ENCODE measurements at regions not wholly inside any gene's neighbourhood (a gene's known extent, or its start where the extent isn't known, plus 50 kb on each side); places are given as distances from the start of the nearest gene placed in this dataset.

- Histone ChIP-seq H3K27me3 (ENCODE audit: insufficient read depth, low read length, poor library complexity) (no peaks in the 10 kb centered on the region), H2AFZ (ENCODE audit: low read depth, low read length) (no peak overlapping the region), H3K4me3 (ENCODE audit: low read depth in 1 of 2, low read length in 2 of 2) (no peak overlapping the region), H3K36me3 (ENCODE audit: insufficient read depth, low read length) (no peaks in the 10 kb centered on the region), H3K79me2 (ENCODE audit: insufficient read depth, low read length) (no peaks in the 10 kb centered on the region), H3K9me3 (ENCODE audit: insufficient read depth, low read length, severe bottlenecking) (no peaks in the 10 kb centered on the region), H3K4me1 (ENCODE audit: insufficient read depth, low read length) (no peaks in the 10 kb centered on the region), H3K4me2 (ENCODE audit: insufficient read depth, low read length) (no peak overlapping the region), H3K27ac (ENCODE audit: low read length) (no peak overlapping the region), H3K9ac (ENCODE audit: low read depth, low read length) (no peak overlapping the region), H4K20me1 (ENCODE audit: insufficient read depth, low read length) (no peaks in the 10 kb centered on the region)
- TF ChIP-seq, protein P1, sequence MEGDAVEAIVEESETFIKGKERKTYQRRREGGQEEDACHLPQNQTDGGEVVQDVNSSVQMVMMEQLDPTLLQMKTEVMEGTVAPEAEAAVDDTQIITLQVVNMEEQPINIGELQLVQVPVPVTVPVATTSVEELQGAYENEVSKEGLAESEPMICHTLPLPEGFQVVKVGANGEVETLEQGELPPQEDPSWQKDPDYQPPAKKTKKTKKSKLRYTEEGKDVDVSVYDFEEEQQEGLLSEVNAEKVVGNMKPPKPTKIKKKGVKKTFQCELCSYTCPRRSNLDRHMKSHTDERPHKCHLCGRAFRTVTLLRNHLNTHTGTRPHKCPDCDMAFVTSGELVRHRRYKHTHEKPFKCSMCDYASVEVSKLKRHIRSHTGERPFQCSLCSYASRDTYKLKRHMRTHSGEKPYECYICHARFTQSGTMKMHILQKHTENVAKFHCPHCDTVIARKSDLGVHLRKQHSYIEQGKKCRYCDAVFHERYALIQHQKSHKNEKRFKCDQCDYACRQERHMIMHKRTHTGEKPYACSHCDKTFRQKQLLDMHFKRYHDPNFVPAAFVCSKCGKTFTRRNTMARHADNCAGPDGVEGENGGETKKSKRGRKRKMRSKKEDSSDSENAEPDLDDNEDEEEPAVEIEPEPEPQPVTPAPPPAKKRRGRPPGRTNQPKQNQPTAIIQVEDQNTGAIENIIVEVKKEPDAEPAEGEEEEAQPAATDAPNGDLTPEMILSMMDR (IDR thresholded peaks at IDR 0.05; ENCODE audit: borderline replicate concordance, extremely low read depth, low read length, poor library complexity, severe bottlenecking): no peak
- no peak for TF ChIP-seq EZH2 (IDR thresholded peaks at IDR 0.05; ENCODE audit: borderline replicate concordance, low read depth, low read length, severe bottlenecking)
- ATAC-seq (ENCODE audit: insufficient read depth, low read depth) (no peak), DNase-seq (no peak)
Measured at GRCh38 chr3:95759614-95760301, 1054.6 kb upstream of the EPHA6 start.

- no peak overlapping the region for H3K27ac ChIP-seq (ENCODE audit: low read length)
- TF ChIP-seq, protein P1 (IDR thresholded peaks at IDR 0.05; ENCODE audit: borderline replicate concordance, extremely low read depth, low read length, poor library complexity, severe bottlenecking): no peak
- TF ChIP-seq EZH2 (IDR thresholded peaks at IDR 0.05; ENCODE audit: borderline replicate concordance, low read depth, low read length, severe bottlenecking): no peak
- ATAC-seq (ENCODE audit: insufficient read depth, low read depth) (no peak), DNase-seq (no peak)
- H4K20me1 ChIP-seq (ENCODE audit: insufficient read depth, low read length): no peaks in the 10 kb centered on the region
- no peaks in the 10 kb centered on the region for H3K4me1 ChIP-seq (ENCODE audit: insufficient read depth, low read length)
- no peak overlapping the region for H3K4me2 ChIP-seq (ENCODE audit: insufficient read depth, low read length)
- H3K27me3 ChIP-seq (ENCODE audit: insufficient read depth, low read length, poor library complexity): no peaks in the 10 kb centered on the region
- H3K79me2 ChIP-seq (ENCODE audit: insufficient read depth, low read length): no peaks in the 10 kb centered on the region
- no peak overlapping the region for H2AFZ ChIP-seq (ENCODE audit: low read depth, low read length)
- H3K9ac ChIP-seq (ENCODE audit: low read depth, low read length): no peak overlapping the region
- H3K9me3 ChIP-seq (ENCODE audit: insufficient read depth, low read length, severe bottlenecking): peaks cover 8% of the 10 kb centered on the region
- no peaks in the 10 kb centered on the region for H3K36me3 ChIP-seq (ENCODE audit: insufficient read depth, low read length)
- no peak overlapping the region for H3K4me3 ChIP-seq (ENCODE audit: low read depth in 1 of 2, low read length in 2 of 2)
Measured at GRCh38 chr3:95775486-95776094, 1038.8 kb upstream of the EPHA6 start.

DNA sequence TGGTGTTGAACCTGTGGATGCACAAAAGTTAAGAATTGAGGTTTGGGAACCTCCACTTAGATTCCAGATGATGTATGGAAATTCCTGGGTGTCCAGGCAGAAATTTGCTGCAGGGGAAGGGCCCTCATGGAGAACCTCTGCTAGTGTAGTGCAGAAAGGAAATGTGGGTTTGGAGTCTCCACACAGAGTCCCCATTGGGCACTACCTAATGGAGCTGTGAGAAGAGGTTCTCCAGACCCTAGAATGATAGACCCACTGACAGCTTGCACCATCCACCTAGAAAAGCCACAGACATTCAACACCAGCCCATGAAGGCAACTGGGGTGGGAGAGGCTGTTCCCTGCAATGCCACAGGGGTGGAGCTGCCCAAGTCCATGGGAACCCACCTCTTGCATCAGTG lies 1032.8 kb upstream of the EPHA6 start:
- Histone ChIP-seq H3K79me2 (ENCODE audit: insufficient read depth, low read length) (no peaks in the 10 kb centered on the region), H2AFZ (ENCODE audit: low read depth, low read length) (no peak overlapping the region), H3K27ac (ENCODE audit: low read length) (no peak overlapping the region), H3K4me3 (ENCODE audit: low read depth in 1 of 2, low read length in 2 of 2) (no peak overlapping the region), H3K9ac (ENCODE audit: low read depth, low read length) (no peak overlapping the region), H3K27me3 (ENCODE audit: insufficient read depth, low read length, poor library complexity) (no peaks in the 10 kb centered on the region), H3K4me1 (ENCODE audit: insufficient read depth, low read length) (no peaks in the 10 kb centered on the region), H3K9me3 (ENCODE audit: insufficient read depth, low read length, severe bottlenecking) (no peaks in the 10 kb centered on the region), H3K36me3 (ENCODE audit: insufficient read depth, low read length) (no peaks in the 10 kb centered on the region), H3K4me2 (ENCODE audit: insufficient read depth, low read length) (no peak overlapping the region), H4K20me1 (ENCODE audit: insufficient read depth, low read length) (no peaks in the 10 kb centered on the region)
- no peak for TF ChIP-seq EZH2 (IDR thresholded peaks at IDR 0.05; ENCODE audit: borderline replicate concordance, low read depth, low read length, severe bottlenecking)
- TF ChIP-seq, protein P1 (IDR thresholded peaks at IDR 0.05; ENCODE audit: borderline replicate concordance, extremely low read depth, low read length, poor library complexity, severe bottlenecking): no peak
- no peak for DNase-seq
- no peak for ATAC-seq (ENCODE audit: insufficient read depth, low read depth)

Data from DND-41 (cell line).